HG03139 (cell line): ENCODE measurements at regions not wholly inside any gene's neighbourhood (a gene's known extent, or its start where the extent isn't known, plus 50 kb on each side); places are given as distances from the start of the nearest gene placed in this dataset.

Experiments
- ATAC-seq: cut with Tn5 transposase; IDR thresholded peaks from one replicate; pipeline ENCODE4 v1.9.1; 2021; ENCODE audit not compliant: unreplicated experiment

DNA sequence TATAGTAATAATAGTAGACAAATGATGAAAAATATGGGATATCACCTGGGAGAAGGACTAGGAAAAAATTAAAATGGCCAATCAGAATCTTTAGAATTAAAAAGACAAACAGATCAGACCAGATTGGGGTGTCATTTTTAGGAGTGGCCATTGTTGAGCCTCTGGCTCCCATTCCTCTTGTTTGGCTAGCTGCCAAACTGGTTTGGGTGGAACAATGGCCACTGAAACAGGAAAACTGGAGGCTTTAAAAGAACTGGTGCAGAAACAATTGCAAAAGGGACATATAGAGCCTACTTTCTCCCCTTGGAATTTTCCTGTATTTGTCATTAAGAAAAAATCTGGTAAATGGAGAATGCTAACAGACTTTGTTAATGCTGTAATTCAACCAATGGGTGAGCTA, 294.8 kb upstream of the DKK2 start:
- ATAC-seq: no peak

- ATAC-seq: no peak
Measured at GRCh38 chr4:107319386-107319785, 283.3 kb upstream of the DKK2 start.

GRCh38 chr4:107318078-107318477, 282.0 kb upstream of the DKK2 start:
- ATAC-seq: no peak

GRCh38 chr4:107317611-107318010, 281.5 kb upstream of the DKK2 start:
- no peak for ATAC-seq

- ATAC-seq: no peak
Measured at GRCh38 chr4:107315584-107315983, 279.5 kb upstream of the DKK2 start.

GRCh38 chr4:107314156-107314555, 278.0 kb upstream of the DKK2 start:
- no peak for ATAC-seq

DNA sequence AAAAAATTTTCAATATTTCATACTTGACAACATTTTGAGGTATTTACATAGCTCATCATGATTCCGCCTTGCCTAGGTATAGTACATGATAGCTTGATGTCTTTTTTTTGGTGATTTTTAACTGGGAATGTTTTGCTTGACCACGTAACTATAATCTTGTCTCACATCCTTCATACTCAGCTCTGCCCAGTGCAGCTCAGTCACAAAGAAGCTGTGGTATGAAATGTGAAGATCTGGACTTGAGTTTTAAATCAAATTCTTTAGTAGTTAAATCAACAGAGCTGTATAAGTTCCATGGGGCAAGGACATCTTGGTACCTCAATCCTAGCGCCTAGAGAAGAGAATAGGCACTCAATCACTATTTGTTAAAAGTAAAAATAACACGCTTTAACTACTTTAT, 276.3 kb upstream of the DKK2 start:
- no peak for ATAC-seq

DNA sequence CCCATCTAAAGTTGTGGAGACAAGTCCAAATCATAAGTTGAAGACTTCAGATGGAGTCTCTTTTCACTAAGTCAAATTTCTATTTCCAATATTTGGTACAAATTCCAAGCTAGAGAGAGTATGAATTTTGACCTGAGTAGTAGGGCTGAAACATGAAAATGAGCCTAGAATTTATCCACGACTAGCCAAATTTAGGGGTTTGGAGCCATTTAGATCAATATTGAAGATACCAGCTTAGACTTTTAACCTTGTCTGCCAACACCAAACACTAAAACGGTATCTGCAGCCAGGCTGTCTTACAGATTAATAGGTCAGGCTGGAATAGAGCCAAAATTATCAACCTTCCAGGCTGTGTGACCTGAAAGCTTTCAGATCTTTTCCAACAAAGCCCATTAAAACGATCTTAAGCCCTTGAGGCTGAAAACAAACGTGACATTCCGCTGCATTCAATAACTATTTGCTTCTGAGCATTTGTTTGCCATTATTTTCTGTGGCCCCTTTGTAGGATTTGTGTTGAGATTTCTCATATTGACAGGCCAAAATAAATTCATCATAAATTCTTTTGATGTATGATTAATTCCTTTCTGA, 268.7 kb upstream of the DKK2 start:
- no peak for ATAC-seq

DNA sequence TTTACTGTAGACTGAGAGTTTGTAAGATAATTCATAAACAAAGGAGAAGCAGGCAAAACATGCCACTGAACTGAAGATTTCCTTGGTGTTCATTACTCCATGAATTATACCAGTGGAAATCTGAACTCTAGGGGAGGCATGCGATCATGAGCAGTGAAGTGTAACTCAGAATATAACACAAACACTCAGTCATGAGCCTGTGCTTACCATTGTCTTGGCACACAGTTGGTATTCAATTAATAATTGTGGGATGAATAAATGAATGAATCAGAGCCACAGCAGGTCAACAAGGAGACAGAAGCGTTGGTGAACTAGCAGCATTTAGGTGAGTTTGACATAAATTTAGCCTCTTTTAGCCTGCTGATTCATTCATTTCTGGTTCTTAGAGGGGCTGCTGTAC, 263.5 kb upstream of the DKK2 start:
- ATAC-seq: no peak

DNA sequence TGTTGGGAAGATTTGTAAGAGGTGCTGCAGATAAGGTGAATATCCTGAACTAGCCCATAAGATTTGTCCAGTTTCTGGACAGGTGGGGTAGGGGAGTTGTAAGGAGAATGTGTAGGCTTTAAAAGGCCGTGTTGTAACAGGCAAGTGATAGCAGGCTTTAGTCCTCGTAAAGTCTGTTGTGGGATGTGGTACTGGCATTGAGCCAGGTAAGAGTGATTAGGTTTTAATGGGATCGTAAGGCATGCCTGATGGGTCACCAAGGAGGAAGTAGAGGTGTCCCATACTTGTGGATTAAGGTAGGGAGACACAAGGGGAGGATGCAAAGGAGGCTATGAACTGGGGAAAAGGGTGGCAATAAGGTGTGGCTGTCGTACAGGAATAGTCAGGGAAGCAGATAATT, 256.9 kb upstream of the DKK2 start:
- no peak for ATAC-seq

DNA sequence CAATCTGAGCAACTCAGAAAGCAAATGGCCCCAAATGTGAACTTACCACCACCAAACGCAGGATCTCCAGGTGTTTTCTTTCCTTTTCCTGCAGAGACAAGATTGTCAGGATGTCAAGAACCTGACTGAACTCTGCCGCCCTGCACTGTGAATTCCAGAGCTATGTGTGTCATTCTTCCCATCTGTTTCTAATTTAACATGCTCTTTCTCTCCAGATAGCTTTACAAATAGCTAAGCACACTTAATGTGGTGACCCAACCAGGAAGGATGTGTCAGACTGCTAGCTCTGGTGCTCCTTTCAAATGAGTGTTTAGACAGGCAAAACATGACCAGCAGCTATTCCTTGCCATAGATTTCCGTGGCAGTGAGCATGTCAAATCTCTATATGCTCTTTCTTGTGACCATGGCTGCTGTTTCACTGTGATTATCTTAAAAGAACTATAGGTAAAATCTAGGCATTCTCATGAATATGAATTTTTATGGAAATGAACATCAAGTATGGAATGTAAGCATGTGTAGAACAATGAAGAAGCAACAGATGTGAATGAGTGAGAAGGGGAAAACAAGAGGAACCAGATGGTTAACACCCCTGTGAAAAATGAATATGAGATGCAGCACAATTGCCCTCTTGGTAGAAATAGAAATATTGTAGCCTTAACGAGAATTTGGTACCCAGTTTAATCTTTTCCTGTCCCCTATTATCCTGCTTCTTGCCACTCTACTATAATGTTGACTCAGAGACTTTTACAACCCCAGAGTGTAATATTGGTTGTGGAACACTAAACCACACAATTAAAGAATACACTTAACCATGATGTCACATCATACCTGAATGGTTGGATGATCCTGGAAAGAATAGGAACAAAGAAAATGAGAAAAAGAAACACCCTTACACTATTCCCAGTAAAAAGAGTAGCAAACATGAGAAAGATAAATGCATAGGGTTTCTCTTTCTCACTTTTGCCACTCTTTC, 247.8 kb upstream of the DKK2 start:
- no peak for ATAC-seq

- ATAC-seq: no peak
Measured at GRCh38 chr4:107279733-107280132, 243.6 kb upstream of the DKK2 start.

DNA sequence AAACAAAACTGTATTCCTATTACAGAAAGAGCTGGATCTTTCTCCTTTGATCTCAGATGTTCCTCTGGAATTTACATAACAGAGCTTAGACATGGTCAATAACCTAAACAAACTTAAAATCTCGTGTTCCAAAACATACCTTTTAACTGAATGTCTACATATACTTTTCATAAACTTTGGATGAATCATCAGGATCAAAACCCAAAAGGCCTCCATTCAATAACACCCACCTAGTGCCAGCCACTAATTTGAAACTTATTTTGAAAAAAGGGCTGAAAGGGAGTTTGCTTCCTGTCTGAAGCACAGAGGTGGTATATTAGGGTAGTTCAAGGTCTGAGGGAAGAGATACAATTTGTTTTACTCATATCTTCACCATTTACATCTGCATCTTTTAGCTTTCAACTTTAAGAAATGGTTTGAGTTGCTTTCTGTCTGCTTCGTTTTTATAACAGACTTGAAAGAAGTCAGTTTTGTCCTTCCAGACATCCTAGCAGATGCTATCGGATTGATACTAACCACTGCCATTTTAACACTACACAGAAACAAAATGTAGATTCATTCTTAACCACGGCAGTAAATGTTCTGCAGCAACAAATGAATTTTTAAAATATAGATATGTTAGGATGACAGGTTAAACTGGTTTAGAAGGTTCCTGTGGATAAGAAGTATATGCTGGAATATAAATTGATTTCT, 242.8 kb upstream of the DKK2 start:
- ATAC-seq: no peak

GRCh38 chr4:107276052-107276451, 239.9 kb upstream of the DKK2 start:
- no peak for ATAC-seq

- no peak for ATAC-seq
Measured at GRCh38 chr4:107275225-107275624, 239.1 kb upstream of the DKK2 start.

DNA sequence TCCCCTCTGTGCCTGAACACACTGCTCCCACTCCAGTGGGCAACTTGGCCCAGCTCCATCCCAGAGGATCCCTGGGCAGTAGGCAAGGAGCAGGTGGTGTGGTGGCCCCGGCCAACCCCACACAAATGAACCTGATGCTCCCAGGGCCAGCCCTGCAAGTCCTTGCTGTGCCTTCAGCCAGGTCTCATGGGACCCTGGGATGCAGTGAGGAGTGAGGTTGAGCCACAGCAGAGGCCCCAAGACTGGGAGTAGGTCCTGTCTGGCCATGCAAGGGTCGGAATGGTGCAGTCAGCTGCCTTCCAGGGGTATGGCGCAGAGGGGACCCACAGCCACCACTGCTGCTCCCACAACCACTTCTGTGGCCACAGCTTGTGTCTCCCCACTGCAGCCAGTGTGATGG, 234.5 kb upstream of the DKK2 start:
- ATAC-seq: no peak

DNA sequence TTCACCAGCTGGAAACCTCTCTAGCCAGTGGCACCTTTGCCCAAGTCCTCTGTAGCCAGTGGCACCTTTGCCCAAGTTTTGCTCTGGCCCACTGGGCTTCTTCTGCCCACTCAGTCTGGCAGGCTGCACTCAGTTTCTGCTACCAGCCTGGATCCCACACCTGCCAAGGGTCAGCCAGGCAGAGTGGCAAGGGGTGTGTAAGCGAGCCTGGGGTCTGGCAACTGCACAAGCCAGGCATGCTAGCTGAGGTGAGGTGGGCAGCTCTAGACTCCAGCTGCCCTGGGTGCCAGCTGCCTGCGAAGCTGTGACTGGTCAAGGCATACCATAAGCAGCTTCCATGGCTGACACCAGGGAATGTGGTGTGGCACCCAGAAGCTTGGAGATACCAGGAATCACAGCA, 233.1 kb upstream of the DKK2 start:
- ATAC-seq: no peak

GRCh38 chr4:107265859-107266258, 229.7 kb upstream of the DKK2 start:
- no peak for ATAC-seq

GRCh38 chr4:107261241-107261874, 225.2 kb upstream of the DKK2 start:
- no peak for ATAC-seq

GRCh38 chr4:107258359-107258758, 222.2 kb upstream of the DKK2 start:
- no peak for ATAC-seq

- no peak for ATAC-seq
Measured at GRCh38 chr4:107255596-107255995, 219.5 kb upstream of the DKK2 start.
